HepG2 (cell line): ENCODE measurements at regions not wholly inside any gene's neighbourhood (a gene's known extent, or its start where the extent isn't known, plus 50 kb on each side); places are given as distances from the start of the nearest gene placed in this dataset.

Experiments
- ATAC-seq: fragments of 200-7000 bp; cut with Tn5 transposase; 3 replicates; pipeline ENCODE4 v1.9.1; 2020; ENCODE audit warnings: mild to moderate bottlenecking, moderate library complexity
- BruUV-seq: library from RNA; stranded (reverse); fragments of 400-500 nt; replicated peaks from 2 replicates; lab custom pipeline; 2021; lab: Mats Ljungman, UMichigan
- CTCF ChIA-PET: fragments of 300-600 bp; formaldehyde crosslinking; extraction: SDS; loops from one replicate; lab custom pipeline; 2021; ENCODE audit warnings: low total read pairs, inconsistent platforms, low intra/inter-chr PET ratio; lab: Yijun Ruan, JAX
- POLR2A ChIA-PET: fragments of 350-600 bp; sonication (Branson Sonifier 250); formaldehyde crosslinking; loops from one replicate; lab custom pipeline; 2020; ENCODE audit warnings: antibody characterized with exemption, inconsistent platforms; lab: Yijun Ruan, JAX
- DNase-seq: peaks from one replicate; pipeline ENCODE4 v3.0.0-alpha.2; 2015; ENCODE audit warnings: low spot score
- FAIRE-seq: peaks from 3 replicates; lab custom pipeline; 2011; peaks lifted over from hg19 to GRCh38; lab: Jason Lieb, UNC
- H2AFZ ChIP-seq: one replicate; pipeline ENCODE4 v1.6.1; 2011; ENCODE audit warnings: low read length, inconsistent platforms
- H3K27ac ChIP-seq: fragments of 300-600 bp; 3 replicates; pipeline ENCODE4 v1.8.0; 2011; ENCODE audit warnings: mixed run types, mild to moderate bottlenecking, mixed read lengths, low read length, inconsistent platforms; ENCODE audit not compliant: insufficient read depth; ENCODE audit errors: extremely low read length
- H3K27me3 ChIP-seq, 2 experiments: fragments of 200-600 bp in 1 of 2; 2 replicates in 1 of 2; 3 replicates in 1 of 2; pipeline versions ENCODE4 v1.6.0 to v1.8.0; 2011; ENCODE audit warnings: low read length in 2 of 2, mild to moderate bottlenecking in 2 of 2, moderate library complexity in 2 of 2, inconsistent platforms in 1 of 2; ENCODE audit not compliant: insufficient read depth in 2 of 2, control insufficient read depth in 1 of 2
- H3K36me3 ChIP-seq, 2 experiments: fragments of 200-600 bp in 1 of 2; replicated peaks in 1 of 2; 2 replicates in 1 of 2; 3 replicates in 1 of 2; pipeline versions ENCODE4 v1.5.1 to v1.8.0; 2011; ENCODE audit warnings: low read length in 2 of 2, inconsistent platforms in 1 of 2; ENCODE audit not compliant: insufficient read depth in 2 of 2, control insufficient read depth in 1 of 2
- H3K4me1 ChIP-seq: 2 replicates; pipeline ENCODE4 v1.5.1; 2012; ENCODE audit warnings: low read length, inconsistent platforms; ENCODE audit not compliant: insufficient read depth
- H3K4me2 ChIP-seq: 2 replicates; pipeline ENCODE4 v1.6.0; 2011; ENCODE audit warnings: low read depth, low read length, inconsistent platforms
- H3K4me3 ChIP-seq, 3 experiments: fragments of 200-600 bp in 1 of 3; sonication (generic), shearing (Covaris generic) in 1 of 3; replicated peaks in 1 of 3; 2 replicates each; pipeline ENCODE4 v1.5.1; 2011 to 2016; ENCODE audit warnings: low read length in 3 of 3, inconsistent platforms in 2 of 3, low read depth in 2 of 3, mild to moderate bottlenecking in 2 of 3, control low read depth in 1 of 3, mixed read lengths in 1 of 3; ENCODE audit not compliant: insufficient read depth in 1 of 3
- H3K79me2 ChIP-seq: one replicate; pipeline ENCODE4 v1.6.1; 2011; ENCODE audit warnings: low read length, inconsistent platforms; ENCODE audit not compliant: insufficient read depth
- H3K9ac ChIP-seq: 2 replicates; pipeline ENCODE4 v1.6.0; 2011; ENCODE audit warnings: mild to moderate bottlenecking, low read depth, low read length, inconsistent platforms; ENCODE audit not compliant: insufficient read depth
- H3K9me3 ChIP-seq: 2 replicates; pipeline ENCODE4 v1.5.1; 2012; ENCODE audit warnings: mild to moderate bottlenecking, low read length
- H4K20me1 ChIP-seq: 2 replicates; pipeline ENCODE4 v1.6.0; 2011; ENCODE audit warnings: inconsistent platforms, mild to moderate bottlenecking, low read length, moderate library complexity; ENCODE audit not compliant: insufficient read depth
- AHR ChIP-seq: IDR thresholded peaks from 2 replicates; pipeline ENCODE4 v1.6.1; 2018; ENCODE audit warnings: missing genetic modification reagents, missing compliant biosample characterization
- CEBPG ChIP-seq: IDR thresholded peaks from 2 replicates; pipeline ENCODE4 v1.6.1; 2016
- JDP2 ChIP-seq: sonication (generic); formaldehyde crosslinking; IDR thresholded peaks from 2 replicates; pipeline ENCODE4 v1.8.1; 2022; ENCODE audit warnings: missing genetic modification reagents, borderline replicate concordance
- KDM4B ChIP-seq: sonication (generic); formaldehyde crosslinking; IDR thresholded peaks from 2 replicates; pipeline ENCODE4 v1.4.0; 2020; ENCODE audit warnings: missing genetic modification reagents
- MED8 ChIP-seq: sonication (generic); formaldehyde crosslinking; IDR thresholded peaks from 2 replicates; pipeline ENCODE4 v1.8.1; 2023; ENCODE audit warnings: mild to moderate bottlenecking, missing genetic modification reagents; ENCODE audit not compliant: insufficient replicate concordance
- MIER3 ChIP-seq: IDR thresholded peaks from 2 replicates; pipeline ENCODE4 v1.6.1; 2016; ENCODE audit warnings: missing compliant biosample characterization, borderline replicate concordance
- MTA1 ChIP-seq: sonication (generic); formaldehyde crosslinking; IDR thresholded peaks from 2 replicates; pipeline ENCODE4 v1.4.0; 2020; ENCODE audit warnings: missing genetic modification reagents, mild to moderate bottlenecking, borderline replicate concordance
- NCOA1 ChIP-seq: sonication (generic); formaldehyde crosslinking; IDR thresholded peaks from 2 replicates; pipeline ENCODE4 v1.9.0; 2021; ENCODE audit warnings: missing genetic modification reagents
- NFIC ChIP-seq: IDR thresholded peaks from 2 replicates; pipeline ENCODE4 v1.6.1; 2012; ENCODE audit warnings: mild to moderate bottlenecking, low read length, inconsistent platforms
- SSRP1 ChIP-seq: IDR thresholded peaks from 2 replicates; pipeline ENCODE4 v1.6.1; 2016; ENCODE audit warnings: control low read depth
- THAP7 ChIP-seq: sonication (generic); formaldehyde crosslinking; IDR thresholded peaks from 2 replicates; pipeline ENCODE4 v1.8.1; 2023; ENCODE audit warnings: mild to moderate bottlenecking, missing genetic modification reagents
- ZBTB42 ChIP-seq: sonication (generic); formaldehyde crosslinking; IDR thresholded peaks from 2 replicates; pipeline ENCODE4 v1.5.0; 2020; ENCODE audit warnings: mild to moderate bottlenecking, missing genetic modification reagents
- ZBTB7B ChIP-seq: sonication (generic); formaldehyde crosslinking; IDR thresholded peaks from 2 replicates; pipeline ENCODE4 v1.4.0; 2020; ENCODE audit warnings: missing genetic modification reagents
- ZMYM3 ChIP-seq: sonication (generic); formaldehyde crosslinking; IDR thresholded peaks from 2 replicates; pipeline ENCODE4 v1.5.1; 2020; ENCODE audit warnings: mild to moderate bottlenecking, missing genetic modification reagents
- ZNF20 ChIP-seq: sonication (generic); formaldehyde crosslinking; IDR thresholded peaks from 2 replicates; pipeline ENCODE4 v1.4.0; 2020; ENCODE audit warnings: mild to moderate bottlenecking, moderate library complexity, missing genetic modification reagents
- ZNF614 ChIP-seq: IDR thresholded peaks from 2 replicates; pipeline ENCODE4 v1.6.1; 2018; ENCODE audit warnings: missing biosample characterization, missing genetic modification reagents, inconsistent platforms, borderline replicate concordance
- ZNF7 ChIP-seq: IDR thresholded peaks from 2 replicates; pipeline ENCODE4 v1.6.1; 2016; ENCODE audit warnings: missing biosample characterization, missing genetic modification reagents
- ZNF720 ChIP-seq: sonication (generic); formaldehyde crosslinking; IDR thresholded peaks from 2 replicates; pipeline ENCODE4 v1.4.0; 2020; ENCODE audit warnings: missing genetic modification reagents
- ZNF780A ChIP-seq: sonication (generic); formaldehyde crosslinking; IDR thresholded peaks from 2 replicates; pipeline ENCODE4 v1.8.0; 2022; ENCODE audit warnings: mild to moderate bottlenecking, missing genetic modification reagents, moderate library complexity
- ZNF850 ChIP-seq: sonication (generic); formaldehyde crosslinking; conservative IDR thresholded peaks from 2 replicates; pipeline ENCODE4 v1.9.0; 2021; ENCODE audit warnings: mild to moderate bottlenecking, missing genetic modification reagents
- WGBS: methylation state at CpG from one replicate; pipeline ENCODE4 v1.1.6; 2017; ENCODE audit warnings: low lambda C conversion rate; 5-methylcytosine and 5-hydroxymethylcytosine counted together
- in situ Hi-C: cut with HindIII; loops from 2 replicates; pipeline ENCODE4 v1.10.0; 2017; ENCODE audit warnings: low pct_unique_long_range_greater_than_20kb; ENCODE audit not compliant: extremely low pct_ligation_motif_present
- intact Hi-C: fragments of 100-400 bp; cut with micrococcal nuclease; formaldehyde crosslinking; loops from one replicate; pipeline ENCODE4 v1.10.0; 2022; ENCODE audit not compliant: unreplicated experiment

GRCh38 chr2:203619267-203619878 is 84.3 kb upstream of the RAPH1 start:
- FAIRE-seq = no peak

GRCh38 chr2:203621981-203622515 is 84.4 kb upstream of the CD28 start:
- BruUV-seq = no TSS peak
- Histone ChIP-seq H3K4me3 (no peak overlapping the region), H3K36me3 (no peaks in the 10 kb centered on the region), H4K20me1 (no peaks in the 10 kb centered on the region), H3K27ac (no peak overlapping the region), H3K4me1 (peaks cover 22% of the 10 kb centered on the region), H3K79me2 (no peaks in the 10 kb centered on the region), H3K9me3 (no peaks in the 10 kb centered on the region), H2AFZ (no peak overlapping the region), H3K27me3 (no peaks in the 10 kb centered on the region), H3K9ac (no peak overlapping the region), H3K4me2 (no peak overlapping the region)
- in situ Hi-C loops = no loop called here
- intact Hi-C loops = no loop called here
- ATAC-seq (no peak), DNase-seq (no peak), FAIRE-seq (no peak)
- ChIA-PET POLR2A (no interaction called here), CTCF (no interaction called here)
- 53% methylated on average over 5 of the region's 5 CpGs for WGBS
- TF ChIP-seq ZNF614 (CRISPR knock-in tag) (no peak), SSRP1 (CRISPR knock-in tag) (no peak), ZMYM3 (CRISPR knock-in tag) (no peak), THAP7 (CRISPR knock-in tag) (no peak), MIER3 (CRISPR knock-in tag) (no peak), KDM4B (CRISPR knock-in tag) (no peak), ZNF7 (CRISPR knock-in tag) (no peak), ZNF720 (CRISPR knock-in tag) (no peak), MTA1 (CRISPR knock-in tag) (no peak), AHR (CRISPR knock-in tag) (no peak), ZNF780A (CRISPR knock-in tag) (no peak), CEBPG (CRISPR knock-in tag) (no peak), ZBTB7B (no peak), JDP2 (CRISPR knock-in tag) (no peak), ZNF20 (CRISPR knock-in tag) (no peak)

More at GRCh38 chr2:203619267-203619878, 84.3 kb upstream of the RAPH1 start:
- no peak overlapping the region for H2AFZ ChIP-seq
- CTCF ChIA-PET = no interaction called here
- WGBS = 54% methylated on average over 6 of the region's 6 CpGs
- no peaks in the 10 kb centered on the region for H3K79me2 ChIP-seq
- in situ Hi-C loops (no loop called here), intact Hi-C loops (no loop called here)
- H3K9me3 ChIP-seq = no peaks in the 10 kb centered on the region
- DNase-seq = no peak
- no peak overlapping the region for H3K27ac ChIP-seq
- no peak overlapping the region for H3K9ac ChIP-seq
- no peak overlapping the region for H3K4me3 ChIP-seq
- peaks cover 2 to 3% of the 10 kb centered on the region in 2 experiments; a peak in 1 of 5 replicates for H3K27me3 ChIP-seq
- POLR2A ChIA-PET = no interaction called here
- no peaks in the 10 kb centered on the region for H3K36me3 ChIP-seq
- H3K4me1 ChIP-seq = no peaks in the 10 kb centered on the region
- H3K4me2 ChIP-seq = no peak overlapping the region
- H4K20me1 ChIP-seq = no peaks in the 10 kb centered on the region
- BruUV-seq = no TSS peak
- no peak for TF ChIP-seq NFIC
- TF ChIP-seq ZBTB42 (CRISPR knock-in tag) = no peak
- no peak for TF ChIP-seq MED8 (CRISPR knock-in tag)
- no peak for TF ChIP-seq ZNF850
- TF ChIP-seq NCOA1 (CRISPR knock-in tag) = no peak
- no peak for ATAC-seq
